ENCODE measurements at regions not wholly inside any gene's neighbourhood (a gene's known extent, or its start where the extent isn't known, plus 50 kb on each side); places are given as distances from the start of the nearest gene placed in this dataset.

GRCh38 chr1:30329263-30329753 is 394.1 kb downstream of the MATN1 start:
- TF ChIP-seq, protein P1, sequence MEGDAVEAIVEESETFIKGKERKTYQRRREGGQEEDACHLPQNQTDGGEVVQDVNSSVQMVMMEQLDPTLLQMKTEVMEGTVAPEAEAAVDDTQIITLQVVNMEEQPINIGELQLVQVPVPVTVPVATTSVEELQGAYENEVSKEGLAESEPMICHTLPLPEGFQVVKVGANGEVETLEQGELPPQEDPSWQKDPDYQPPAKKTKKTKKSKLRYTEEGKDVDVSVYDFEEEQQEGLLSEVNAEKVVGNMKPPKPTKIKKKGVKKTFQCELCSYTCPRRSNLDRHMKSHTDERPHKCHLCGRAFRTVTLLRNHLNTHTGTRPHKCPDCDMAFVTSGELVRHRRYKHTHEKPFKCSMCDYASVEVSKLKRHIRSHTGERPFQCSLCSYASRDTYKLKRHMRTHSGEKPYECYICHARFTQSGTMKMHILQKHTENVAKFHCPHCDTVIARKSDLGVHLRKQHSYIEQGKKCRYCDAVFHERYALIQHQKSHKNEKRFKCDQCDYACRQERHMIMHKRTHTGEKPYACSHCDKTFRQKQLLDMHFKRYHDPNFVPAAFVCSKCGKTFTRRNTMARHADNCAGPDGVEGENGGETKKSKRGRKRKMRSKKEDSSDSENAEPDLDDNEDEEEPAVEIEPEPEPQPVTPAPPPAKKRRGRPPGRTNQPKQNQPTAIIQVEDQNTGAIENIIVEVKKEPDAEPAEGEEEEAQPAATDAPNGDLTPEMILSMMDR (IDR thresholded peaks at IDR 0.05): no peak
- Histone ChIP-seq H3K27ac (no peak overlapping the region), H3K27me3 (no peaks in the 10 kb centered on the region), H3K4me3 (ENCODE audit: low read depth in 1 of 2, low read length in 1 of 2) (no peak overlapping the region), H3K4me1 (ENCODE audit: control insufficient read depth in 1 of 2, insufficient read depth in 1 of 2, low read depth in 1 of 2, low read length in 1 of 2) (no peaks in the 10 kb centered on the region), H3K36me3 (no peaks in the 10 kb centered on the region), H3K9me3 (no peaks in the 10 kb centered on the region)

- no peak overlapping the region for H3K4me3 ChIP-seq (ENCODE audit: low read depth in 1 of 2, low read length in 1 of 2)
- H3K9me3 ChIP-seq: no peaks in the 10 kb centered on the region
- no peak overlapping the region for H3K27ac ChIP-seq
- H3K36me3 ChIP-seq: no peaks in the 10 kb centered on the region
- H3K4me1 ChIP-seq (ENCODE audit: control insufficient read depth in 1 of 2, insufficient read depth in 1 of 2, low read depth in 1 of 2, low read length in 1 of 2): no peaks in the 10 kb centered on the region
- H3K27me3 ChIP-seq: no peaks in the 10 kb centered on the region
- TF ChIP-seq, protein P1 (IDR thresholded peaks at IDR 0.05): no peak
Measured at GRCh38 chr1:30328401-30329262, 394.8 kb downstream of the MATN1 start.

- Histone ChIP-seq H3K4me3 (ENCODE audit: low read depth in 1 of 2, low read length in 1 of 2) (no peak overlapping the region), H3K9me3 (no peaks in the 10 kb centered on the region), H3K4me1 (ENCODE audit: control insufficient read depth in 1 of 2, insufficient read depth in 1 of 2, low read depth in 1 of 2, low read length in 1 of 2) (no peaks in the 10 kb centered on the region), H3K36me3 (no peaks in the 10 kb centered on the region), H3K27ac (no peak overlapping the region), H3K27me3 (no peaks in the 10 kb centered on the region)
- TF ChIP-seq, protein P1 (IDR thresholded peaks at IDR 0.05): no peak
Measured at GRCh38 chr1:30328100-30328370, 395.4 kb downstream of the MATN1 start.

GRCh38 chr1:30327370-30328099 is 395.9 kb downstream of the MATN1 start:
- Histone ChIP-seq H3K4me1 (ENCODE audit: control insufficient read depth in 1 of 2, insufficient read depth in 1 of 2, low read depth in 1 of 2, low read length in 1 of 2) (no peaks in the 10 kb centered on the region), H3K36me3 (no peaks in the 10 kb centered on the region), H3K4me3 (ENCODE audit: low read depth in 1 of 2, low read length in 1 of 2) (no peak overlapping the region), H3K9me3 (no peaks in the 10 kb centered on the region), H3K27ac (no peak overlapping the region), H3K27me3 (no peaks in the 10 kb centered on the region)
- TF ChIP-seq, protein P1 (IDR thresholded peaks at IDR 0.05): no peak

- Histone ChIP-seq H3K27ac (no peak overlapping the region), H3K36me3 (no peaks in the 10 kb centered on the region), H3K9me3 (no peaks in the 10 kb centered on the region), H3K4me3 (ENCODE audit: low read depth in 1 of 2, low read length in 1 of 2) (no peak overlapping the region), H3K4me1 (ENCODE audit: control insufficient read depth in 1 of 2, insufficient read depth in 1 of 2, low read depth in 1 of 2, low read length in 1 of 2) (no peaks in the 10 kb centered on the region), H3K27me3 (no peaks in the 10 kb centered on the region)
- TF ChIP-seq, protein P1 (IDR thresholded peaks at IDR 0.05): no peak
Measured at GRCh38 chr1:30325999-30326398, 397.4 kb downstream of the MATN1 start.
